K562 (cell line): ENCODE measurements at regions not wholly inside any gene's neighbourhood (a gene's known extent, or its start where the extent isn't known, plus 50 kb on each side); places are given as distances from the start of the nearest gene placed in this dataset.

ENCODE experiments used
- ATAC-seq: fragments of 200-7000 bp; cut with Tn5 transposase; 3 replicates; pipeline ENCODE4 v1.9.1; 2020; ENCODE audit warnings: moderate library complexity
- BruUV-seq: library from RNA; stranded (reverse); fragments of 400-500 nt; replicated peaks from 2 replicates; lab custom pipeline; 2021; lab: Mats Ljungman, UMichigan
- CTCF ChIA-PET: fragments of 300-600 bp; formaldehyde crosslinking; extraction: SDS; loops from one replicate; lab custom pipeline; 2021; ENCODE audit warnings: low intra/inter-chr PET ratio; lab: Yijun Ruan, JAX
- POLR2A ChIA-PET: fragments of 300-600, 350-650 bp; sonication (Branson Sonifier 250); formaldehyde crosslinking; extraction: SDS; loops from one replicate; lab custom pipeline; 2021; ENCODE audit warnings: antibody characterized with exemption, inconsistent platforms; lab: Yijun Ruan, JAX
- DNase-seq, 4 experiments: peaks; one replicate each; pipeline versions ENCODE4 v3.0.0 to v3.0.0-alpha.2; 2011 to 2018; ENCODE audit warnings: low spot score in 3 of 4, mixed read lengths in 3 of 4; ENCODE audit errors: extremely low read depth in 1 of 4
- FAIRE-seq: peaks from 2 replicates; lab custom pipeline; 2011; peaks lifted over from hg19 to GRCh38; lab: Jason Lieb, UNC
- H2AFZ ChIP-seq: 2 replicates; pipeline ENCODE4 v1.6.0; 2011; ENCODE audit warnings: low read depth, low read length, control low read depth, inconsistent platforms
- H3K27ac ChIP-seq: fragments of 200-600 bp; 3 replicates; pipeline ENCODE4 v1.8.0; 2011; ENCODE audit warnings: low read depth, mild to moderate bottlenecking, control low read depth, inconsistent platforms, low read length, moderate library complexity, mixed read lengths; ENCODE audit errors: extremely low read depth
- H3K27me3 ChIP-seq, 2 experiments: fragments of 300-600 bp in 1 of 2; 2 replicates in 1 of 2; 3 replicates in 1 of 2; pipeline versions ENCODE4 v1.6.0 to v1.8.0; 2011; ENCODE audit warnings: inconsistent platforms in 2 of 2, low read length in 2 of 2, mild to moderate bottlenecking in 1 of 2, mixed read lengths in 1 of 2, moderate library complexity in 1 of 2; ENCODE audit not compliant: control insufficient read depth in 2 of 2, insufficient read depth in 2 of 2
- H3K36me3 ChIP-seq: fragments of 300-600 bp; 3 replicates; pipeline ENCODE4 v1.8.0; 2011; ENCODE audit warnings: mild to moderate bottlenecking, low read length, inconsistent platforms; ENCODE audit not compliant: control insufficient read depth, insufficient read depth
- H3K4me1 ChIP-seq, 2 experiments: fragments of 200-600 bp in 1 of 2; replicated peaks in 1 of 2; 2 replicates in 1 of 2; 3 replicates in 1 of 2; pipeline versions ENCODE4 v1.5.1 to v1.8.0; 2011; ENCODE audit warnings: inconsistent platforms in 2 of 2, low read length in 2 of 2, mild to moderate bottlenecking in 1 of 2, mixed read lengths in 1 of 2, moderate library complexity in 1 of 2; ENCODE audit not compliant: control insufficient read depth in 2 of 2, insufficient read depth in 2 of 2
- H3K4me2 ChIP-seq: 2 replicates; pipeline ENCODE4 v1.6.1; 2011; ENCODE audit warnings: low read length, control low read depth, inconsistent platforms, mixed read lengths; ENCODE audit not compliant: insufficient read depth
- H3K4me3 ChIP-seq: fragments of 200-600 bp; sonication (generic), shearing (Covaris generic); 2 replicates; pipeline ENCODE4 v1.5.1; 2016; ENCODE audit warnings: control low read depth, inconsistent platforms
- H3K79me2 ChIP-seq: fragments of 200-600 bp; 3 replicates; pipeline ENCODE4 v1.8.0; 2011; ENCODE audit warnings: low read length, inconsistent platforms; ENCODE audit not compliant: control insufficient read depth, insufficient read depth
- H3K9ac ChIP-seq, 2 experiments: 2 replicates each; pipeline versions ENCODE4 v1.6.0 to v1.6.1; 2011; ENCODE audit warnings: low read depth in 2 of 2, low read length in 2 of 2, control low read depth in 1 of 2, inconsistent platforms in 1 of 2, mild to moderate bottlenecking in 1 of 2, mixed read lengths in 1 of 2; ENCODE audit not compliant: insufficient read depth in 1 of 2
- H3K9me1 ChIP-seq: one replicate; pipeline ENCODE4 v1.6.0; 2011; ENCODE audit warnings: inconsistent platforms, mild to moderate bottlenecking, low read length, moderate library complexity; ENCODE audit not compliant: control insufficient read depth, insufficient read depth
- H3K9me3 ChIP-seq: replicated peaks from 2 replicates; pipeline ENCODE4 v1.5.1; 2011; ENCODE audit warnings: low read depth, low read length, inconsistent platforms; ENCODE audit not compliant: control insufficient read depth, insufficient read depth
- H4K20me1 ChIP-seq: replicated peaks from 2 replicates; pipeline ENCODE4 v1.6.1; 2011; ENCODE audit warnings: low read length, inconsistent platforms, mixed read lengths; ENCODE audit not compliant: control insufficient read depth, insufficient read depth
- ARHGAP35 ChIP-seq: fragments of 450-650 bp; IDR thresholded peaks from 2 replicates; pipeline ENCODE4 v1.6.1; 2018; ENCODE audit not compliant: partially characterized antibody
- CREB1 ChIP-seq, 2 experiments: sonication (generic) in 1 of 2; formaldehyde crosslinking in 1 of 2; IDR thresholded peaks; 2 replicates each; pipeline versions ENCODE4 v1.6.1 to v1.8.0; 2012 to 2022; ENCODE audit warnings: inconsistent platforms in 1 of 2, mild to moderate bottlenecking in 1 of 2, missing genetic modification reagents in 1 of 2, moderate library complexity in 1 of 2
- EP300 ChIP-seq: IDR thresholded peaks from 2 replicates; pipeline ENCODE4 v1.6.1; 2012; ENCODE audit warnings: low read length, improper control_type of control experiment
- EWSR1 ChIP-seq: fragments of 450-650 bp; IDR thresholded peaks from 2 replicates; pipeline ENCODE4 v1.6.1; 2018; ENCODE audit warnings: borderline replicate concordance, mild to moderate bottlenecking, low read depth, moderate library complexity; ENCODE audit not compliant: partially characterized antibody
- FOSL1 ChIP-seq: fragments of 200-800 bp; sonication (Bioruptor generic); conservative IDR thresholded peaks from 2 replicates; pipeline ENCODE4 v1.6.1; 2016; ENCODE audit warnings: missing genetic modification characterization, missing compliant biosample characterization
- MEF2A ChIP-seq: IDR thresholded peaks from 2 replicates; pipeline ENCODE4 v1.6.1; 2011; ENCODE audit warnings: low read depth, mild to moderate bottlenecking, low read length, moderate library complexity; ENCODE audit not compliant: control insufficient read depth
- MYC ChIP-seq, 2 experiments: fragments of 250-450 bp in 1 of 2; sonication (Bioruptor Pico) in 1 of 2; IDR thresholded peaks; 2 replicates each; pipeline versions ENCODE4 v1.5.1 to v1.6.1; 2012 to 2021; ENCODE audit warnings: low read depth in 2 of 2, borderline replicate concordance in 1 of 2, improper control_type of control experiment in 1 of 2, low read length in 1 of 2, mild to moderate bottlenecking in 1 of 2, moderate library complexity in 1 of 2
- NEUROD1 ChIP-seq: fragments of 150-350 bp; IDR thresholded peaks from 2 replicates; pipeline ENCODE4 v1.6.1; 2014; ENCODE audit warnings: borderline replicate concordance, low read length, low read depth; ENCODE audit not compliant: partially characterized antibody
- OTX1 ChIP-seq: fragments of 450-650 bp; formaldehyde crosslinking; IDR thresholded peaks from 2 replicates; pipeline ENCODE4 v1.4.0; 2022; ENCODE audit warnings: mild to moderate bottlenecking
- RFX5 ChIP-seq: IDR thresholded peaks from 2 replicates; pipeline ENCODE4 v1.6.1; 2011; ENCODE audit warnings: low read depth, mild to moderate bottlenecking, improper control_type of control experiment, low read length
- SIN3B ChIP-seq: fragments of 450-650 bp; IDR thresholded peaks from 2 replicates; pipeline ENCODE4 v1.6.1; 2017; ENCODE audit warnings: low read depth, mild to moderate bottlenecking, moderate library complexity
- SP2 ChIP-seq: IDR thresholded peaks from 2 replicates; pipeline ENCODE4 v1.6.1; 2011; ENCODE audit warnings: mild to moderate bottlenecking, low read depth, low read length, moderate library complexity; ENCODE audit not compliant: poor library complexity, severe bottlenecking; ENCODE audit errors: extremely low read depth
- ZBTB7A ChIP-seq: IDR thresholded peaks from 2 replicates; pipeline ENCODE4 v1.6.1; 2011; ENCODE audit warnings: low read depth, mild to moderate bottlenecking, low read length, moderate library complexity, borderline replicate concordance; ENCODE audit not compliant: control insufficient read depth
- ZC3H11A ChIP-seq: IDR thresholded peaks from 2 replicates; pipeline ENCODE4 v1.6.1; 2012; ENCODE audit warnings: low read depth, low read length, improper control_type of control experiment
- ZNF311 ChIP-seq: fragments of 250-450 bp; sonication (Bioruptor Pico); IDR thresholded peaks from 2 replicates; pipeline ENCODE4 v1.4.0; 2020; ENCODE audit warnings: mild to moderate bottlenecking, moderate library complexity
- ZNF324 ChIP-seq: fragments of 250-450 bp; sonication (Bioruptor Pico); IDR thresholded peaks from 2 replicates; pipeline ENCODE4 v1.4.0; 2020; ENCODE audit warnings: mild to moderate bottlenecking
- ZNF778 ChIP-seq: fragments of 450-650 bp; formaldehyde crosslinking; IDR thresholded peaks from 2 replicates; pipeline ENCODE4 v1.4.0; 2020; ENCODE audit warnings: mild to moderate bottlenecking, moderate library complexity
- WGBS: fragments of 100-300 bp; shearing (Covaris generic); methylation state at CpG from one replicate; pipeline ENCODE4 v1.1.6; 2016; ENCODE audit warnings: low coverage, mixed read lengths; ENCODE audit not compliant: insufficient coverage; ENCODE audit errors: missing lambda C conversion rate; 5-methylcytosine and 5-hydroxymethylcytosine counted together
- in situ Hi-C: fragments of 300-500 bp; cut with MboI; formaldehyde crosslinking; loops from 4 replicates; pipeline ENCODE4 v1.15.0; 2018; ENCODE audit warnings: inconsistent platforms, mixed read lengths
- intact Hi-C: fragments of 100-400 bp; cut with micrococcal nuclease; formaldehyde crosslinking; loops from 2 replicates; pipeline ENCODE4 v1.14.2; 2022
- TF ChIP-seq, protein P1 (sequence below): fragments of 450-650 bp; IDR thresholded peaks from one replicate; pipeline ENCODE4 v1.6.1; 2018; ENCODE audit warnings: mild to moderate bottlenecking, moderate library complexity; ENCODE audit not compliant: partially characterized antibody

DNA sequence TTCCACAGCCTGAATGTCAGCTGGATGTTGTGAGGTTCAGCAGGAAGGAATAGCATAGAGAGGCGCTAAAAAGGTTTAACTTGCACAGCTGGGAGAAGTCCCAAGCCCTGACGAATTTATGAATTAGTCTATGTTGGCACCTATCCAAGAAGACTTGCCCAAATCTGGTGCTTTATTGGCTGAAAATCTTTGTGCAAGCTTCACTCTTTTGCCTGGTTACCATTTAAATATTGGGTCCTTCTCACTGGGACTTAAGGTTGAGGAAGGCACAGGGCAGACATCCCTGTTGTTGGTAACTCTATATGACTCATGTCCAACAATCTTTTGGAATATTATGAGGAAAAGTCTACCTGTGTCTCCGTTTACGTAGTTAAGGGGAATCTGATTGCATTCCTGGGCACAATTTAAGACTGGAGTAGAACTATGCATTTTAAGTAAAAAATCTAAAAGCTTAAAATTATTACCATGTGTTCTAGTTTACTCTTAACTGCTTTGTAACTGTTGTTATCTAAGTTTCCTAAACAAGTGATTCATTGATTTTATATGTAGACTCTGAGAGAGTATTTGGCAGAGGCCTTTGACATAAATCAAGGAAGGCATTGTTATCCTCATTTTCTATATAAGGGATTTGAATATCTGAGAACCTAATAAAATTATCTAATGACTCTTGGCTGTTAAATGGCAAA lies 181.7 kb upstream of the DPYD start:
- Histone ChIP-seq H3K9me1 (no peaks in the 10 kb centered on the region), H3K79me2 (no peaks in the 10 kb centered on the region), H3K9me3 (no peaks in the 10 kb centered on the region), H3K9ac (no peak overlapping the region), H3K4me3 (no peak overlapping the region), H3K27ac (no peak overlapping the region), H3K4me2 (no peak overlapping the region), H3K4me1 (no peaks in the 10 kb centered on the region), H4K20me1 (no peaks in the 10 kb centered on the region), H3K36me3 (no peaks in the 10 kb centered on the region), H2AFZ (no peak overlapping the region), H3K27me3 (no peaks in the 10 kb centered on the region)
- in situ Hi-C loops, result no loop called here
- DNase-seq, result no peak
- no TSS peak for BruUV-seq
- WGBS, result 4% methylated on average over 4 of the region's 4 CpGs
- no peak for ATAC-seq
- POLR2A ChIA-PET, result no interaction called here
- CTCF ChIA-PET, result no interaction called here
- FAIRE-seq, result no peak
- intact Hi-C loops, result no loop called here
- no peak for TF ChIP-seq ZNF311 (CRISPR knock-in tag)
- TF ChIP-seq, protein P1, sequence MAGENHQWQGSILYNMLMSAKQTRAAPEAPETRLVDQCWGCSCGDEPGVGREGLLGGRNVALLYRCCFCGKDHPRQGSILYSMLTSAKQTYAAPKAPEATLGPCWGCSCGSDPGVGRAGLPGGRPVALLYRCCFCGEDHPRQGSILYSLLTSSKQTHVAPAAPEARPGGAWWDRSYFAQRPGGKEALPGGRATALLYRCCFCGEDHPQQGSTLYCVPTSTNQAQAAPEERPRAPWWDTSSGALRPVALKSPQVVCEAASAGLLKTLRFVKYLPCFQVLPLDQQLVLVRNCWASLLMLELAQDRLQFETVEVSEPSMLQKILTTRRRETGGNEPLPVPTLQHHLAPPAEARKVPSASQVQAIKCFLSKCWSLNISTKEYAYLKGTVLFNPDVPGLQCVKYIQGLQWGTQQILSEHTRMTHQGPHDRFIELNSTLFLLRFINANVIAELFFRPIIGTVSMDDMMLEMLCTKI, result no peak
- no peak for TF ChIP-seq SIN3B
- TF ChIP-seq OTX1 (CRISPR knock-in tag), result no peak
- TF ChIP-seq EWSR1, result no peak
- no peak for TF ChIP-seq SP2
- no peak for TF ChIP-seq ZBTB7A
- no peak for TF ChIP-seq ZNF324
- TF ChIP-seq ARHGAP35, result no peak
- no peak for TF ChIP-seq MYC (IDR thresholded peaks at IDR 0.05; ENCODE audit: low read depth, low read length)
- TF ChIP-seq MYC (CRISPR knock-in tag; IDR thresholded peaks at IDR 0.05; ENCODE audit: borderline replicate concordance, low read depth), result no peak
- TF ChIP-seq CREB1 (IDR thresholded peaks at IDR 0.05), result no peak
- no peak for TF ChIP-seq CREB1 (CRISPR knock-in tag; IDR thresholded peaks at IDR 0.05)
- no peak for TF ChIP-seq NEUROD1
- TF ChIP-seq ZNF778 (CRISPR knock-in tag), result no peak
- TF ChIP-seq RFX5, result no peak
- no peak for TF ChIP-seq ZC3H11A
- TF ChIP-seq FOSL1 (tag), result no peak
- TF ChIP-seq MEF2A, result no peak
- TF ChIP-seq EP300, result no peak
